ENCODE measurements at regions not wholly inside any gene's neighbourhood (a gene's known extent, or its start where the extent isn't known, plus 50 kb on each side); places are given as distances from the start of the nearest gene placed in this dataset.

DNA sequence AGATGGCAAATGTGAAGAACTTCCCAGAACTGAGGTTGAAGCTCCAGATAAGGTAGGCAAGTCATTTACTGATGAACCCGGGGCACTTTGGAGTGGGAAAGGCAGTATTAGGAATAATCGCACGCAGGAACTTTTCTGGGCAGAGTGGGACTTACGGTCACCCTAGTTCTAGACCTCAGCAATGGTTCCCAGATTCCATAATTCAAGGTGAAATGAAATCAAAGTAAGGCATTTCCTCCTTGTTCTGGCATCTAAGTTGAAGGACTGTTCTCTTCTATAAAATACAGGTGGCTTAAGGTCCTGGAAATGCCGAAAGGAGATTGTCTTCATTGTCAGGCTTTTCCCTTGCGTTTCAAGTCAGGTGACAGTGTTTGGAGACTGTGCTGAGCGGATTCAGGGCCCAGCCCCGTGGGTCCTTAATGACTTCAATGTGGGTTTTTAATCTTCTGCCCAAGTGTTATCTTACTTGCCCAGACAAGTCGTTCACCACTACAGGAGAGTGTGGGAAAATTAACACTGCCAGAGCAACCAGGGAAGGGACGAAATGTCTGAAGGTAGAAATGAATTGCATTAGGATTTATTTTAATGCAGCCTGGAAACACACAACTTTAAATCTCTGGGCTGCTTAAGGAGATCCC is 52.1 kb upstream of the STOX2 start:
- no peak for DNase-seq (ENCODE audit: low spot score)

- DNase-seq (ENCODE audit: low spot score): no peak
Measured at GRCh38 chr4:183853548-183853940, 51.6 kb upstream of the STOX2 start.

Measured in COLO829 (cell line).